ENCODE measurements at regions not wholly inside any gene's neighbourhood (a gene's known extent, or its start where the extent isn't known, plus 50 kb on each side); places are given as distances from the start of the nearest gene placed in this dataset.

DNA sequence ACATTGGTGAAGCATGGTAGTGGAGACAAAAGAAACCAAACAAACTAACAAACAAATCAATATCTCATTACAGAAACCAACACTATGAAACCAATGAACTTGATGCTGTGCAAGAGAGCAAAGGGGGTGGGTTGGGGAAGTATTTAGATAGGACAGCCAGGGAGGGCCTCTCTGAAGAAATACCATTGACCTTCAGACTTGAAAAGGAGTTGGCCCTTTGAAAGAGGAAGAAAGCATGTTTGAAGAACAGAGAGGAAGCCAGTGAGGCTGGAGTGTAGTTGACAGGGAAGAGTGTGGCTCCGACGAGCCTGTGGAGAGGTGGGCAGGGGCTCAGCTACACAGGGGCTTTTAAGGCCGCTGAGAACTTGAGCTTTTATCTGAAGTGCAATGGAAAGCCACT, 151.0 kb upstream of the GATA6 start (continued):
- no peak for TF ChIP-seq MYC (IDR thresholded peaks at IDR 0.05; ENCODE audit: borderline replicate concordance, low read length)

DNA sequence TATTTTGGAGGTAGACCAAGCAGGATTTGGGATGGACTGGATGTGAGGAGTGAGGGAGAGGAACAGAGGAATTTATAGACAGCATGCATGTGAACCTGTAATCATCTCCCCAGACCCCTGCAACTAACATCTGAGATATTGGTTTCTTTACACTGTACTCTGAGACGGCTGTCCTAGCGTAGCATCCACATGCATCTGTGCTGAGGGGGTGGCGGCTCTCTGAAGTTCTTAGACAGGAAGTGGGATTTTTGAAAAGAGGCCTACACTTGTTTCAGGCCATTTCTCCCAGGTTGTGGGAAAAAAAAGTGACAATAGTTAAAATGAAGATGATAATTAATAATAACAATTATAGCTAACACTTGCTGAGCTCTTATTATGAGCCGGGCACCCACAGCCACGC, 150.2 kb upstream of the GATA6 start:
- ChIA-PET CTCF (no interaction called here), POLR2A (no interaction called here)
- Histone ChIP-seq H3K4me2 (no peak overlapping the region), H3K27ac (no peak overlapping the region), H3K9me3 (no peaks in the 10 kb centered on the region), H3K4me1 (peaks cover 7% of the 10 kb centered on the region; the same call in 2 of the 3 replicates), H3K4me3 (no peak overlapping the region)
- DNase-seq (ENCODE audit: low read depth in 1 of 2, low spot score in 1 of 2) (no peak), ATAC-seq (no peak), FAIRE-seq (no peak)
- 89% methylated on average over 5 of the region's 5 CpGs for WGBS (ENCODE audit: missing lambda C conversion rate)
- TF ChIP-seq KDM1A (IDR thresholded peaks at IDR 0.05; ENCODE audit: low read depth): no peak
- no peak for TF ChIP-seq EP300 (IDR thresholded peaks at IDR 0.05)
- TF ChIP-seq HOXB5 (CRISPR knock-in tag; IDR thresholded peaks at IDR 0.05): no peak
- no peak for TF ChIP-seq CBX8 (IDR thresholded peaks at IDR 0.05)
- TF ChIP-seq RCOR1 (IDR thresholded peaks at IDR 0.05; ENCODE audit: low read depth, low read length): no peak
- TF ChIP-seq PHF8 (IDR thresholded peaks at IDR 0.05; ENCODE audit: borderline replicate concordance, low read depth): no peak
- TF ChIP-seq HES2 (IDR thresholded peaks at IDR 0.05): no peak

GRCh38 chr18:22020127-22020866, 149.1 kb upstream of the GATA6 start:
- CTCF ChIA-PET: interaction anchor here (1.1 kb wide), 1 partner anchor 23 kb away, joined by 3 read pairs; no protein-coding TSS in a partner anchor
- Histone ChIP-seq H3K4me1 (peaks cover 7% of the 10 kb centered on the region; the same call in 2 of the 3 replicates), H3K4me3 (no peak overlapping the region), H3K27ac (peak overlapping the region in 1 of 2 experiments; percentile 43; a peak in 1 of 6 replicates), H3K9me3 (no peaks in the 10 kb centered on the region), H3K4me2 (no peak overlapping the region)
- ATAC-seq: peak in 1 of 2 experiments; percentile 64; a peak in 2 of 6 replicates
- 61% methylated on average over 12 of the region's 12 CpGs for WGBS (ENCODE audit: missing lambda C conversion rate)
- no peak for FAIRE-seq
- DNase-seq (ENCODE audit: low read depth in 1 of 2, low spot score in 1 of 2): no peak
- POLR2A ChIA-PET: no interaction called here
- no peak for TF ChIP-seq HOXB5 (CRISPR knock-in tag; IDR thresholded peaks at IDR 0.05)
- no peak for TF ChIP-seq ZNF302 (CRISPR knock-in tag; IDR thresholded peaks at IDR 0.05)
- TF ChIP-seq CTCF (IDR thresholded peaks at IDR 0.05): no peak
- TF ChIP-seq POLR2A (IDR thresholded peaks at IDR 0.05; ENCODE audit: low read length): no peak

DNA sequence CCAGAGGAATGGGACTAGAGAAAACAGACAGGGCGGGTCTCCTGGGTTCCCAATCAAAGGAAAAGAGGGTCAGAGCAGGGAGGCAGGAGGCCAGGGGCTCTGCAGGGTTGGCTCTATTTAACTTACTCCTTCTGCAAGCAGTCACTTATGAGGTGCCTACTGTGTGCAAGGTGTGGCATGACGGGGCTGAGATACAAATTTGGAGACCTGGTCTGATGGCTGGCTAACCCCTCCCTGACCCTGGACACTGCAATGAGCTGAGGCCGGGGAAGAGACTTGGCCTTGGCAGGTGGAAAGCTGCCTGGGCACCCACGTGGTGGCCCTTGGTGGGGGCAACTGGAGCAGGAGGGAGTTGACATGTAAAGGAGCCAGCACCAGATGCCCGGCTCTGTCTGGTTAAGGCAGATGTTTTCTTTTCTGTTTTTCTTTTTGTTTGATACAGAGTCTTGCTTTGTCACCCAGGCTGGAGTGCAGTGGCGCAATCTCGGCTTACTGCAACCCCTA, 148.5 kb upstream of the GATA6 start:
- H3K4me1 ChIP-seq: peaks cover 7% of the 10 kb centered on the region; the same call in 2 of the 3 replicates
- ChIA-PET CTCF (interaction anchor here (1.1 kb wide), 1 partner anchor 24 kb away, joined by 3 read pairs; no protein-coding TSS in a partner anchor), POLR2A (no interaction called here)
- TF ChIP-seq ZNF302 (CRISPR knock-in tag; IDR thresholded peaks at IDR 0.05): no peak
- TF ChIP-seq HOXB5 (CRISPR knock-in tag; IDR thresholded peaks at IDR 0.05): no peak
- TF ChIP-seq KDM1A (IDR thresholded peaks at IDR 0.05; ENCODE audit: low read depth): no peak
- TF ChIP-seq, protein P1, sequence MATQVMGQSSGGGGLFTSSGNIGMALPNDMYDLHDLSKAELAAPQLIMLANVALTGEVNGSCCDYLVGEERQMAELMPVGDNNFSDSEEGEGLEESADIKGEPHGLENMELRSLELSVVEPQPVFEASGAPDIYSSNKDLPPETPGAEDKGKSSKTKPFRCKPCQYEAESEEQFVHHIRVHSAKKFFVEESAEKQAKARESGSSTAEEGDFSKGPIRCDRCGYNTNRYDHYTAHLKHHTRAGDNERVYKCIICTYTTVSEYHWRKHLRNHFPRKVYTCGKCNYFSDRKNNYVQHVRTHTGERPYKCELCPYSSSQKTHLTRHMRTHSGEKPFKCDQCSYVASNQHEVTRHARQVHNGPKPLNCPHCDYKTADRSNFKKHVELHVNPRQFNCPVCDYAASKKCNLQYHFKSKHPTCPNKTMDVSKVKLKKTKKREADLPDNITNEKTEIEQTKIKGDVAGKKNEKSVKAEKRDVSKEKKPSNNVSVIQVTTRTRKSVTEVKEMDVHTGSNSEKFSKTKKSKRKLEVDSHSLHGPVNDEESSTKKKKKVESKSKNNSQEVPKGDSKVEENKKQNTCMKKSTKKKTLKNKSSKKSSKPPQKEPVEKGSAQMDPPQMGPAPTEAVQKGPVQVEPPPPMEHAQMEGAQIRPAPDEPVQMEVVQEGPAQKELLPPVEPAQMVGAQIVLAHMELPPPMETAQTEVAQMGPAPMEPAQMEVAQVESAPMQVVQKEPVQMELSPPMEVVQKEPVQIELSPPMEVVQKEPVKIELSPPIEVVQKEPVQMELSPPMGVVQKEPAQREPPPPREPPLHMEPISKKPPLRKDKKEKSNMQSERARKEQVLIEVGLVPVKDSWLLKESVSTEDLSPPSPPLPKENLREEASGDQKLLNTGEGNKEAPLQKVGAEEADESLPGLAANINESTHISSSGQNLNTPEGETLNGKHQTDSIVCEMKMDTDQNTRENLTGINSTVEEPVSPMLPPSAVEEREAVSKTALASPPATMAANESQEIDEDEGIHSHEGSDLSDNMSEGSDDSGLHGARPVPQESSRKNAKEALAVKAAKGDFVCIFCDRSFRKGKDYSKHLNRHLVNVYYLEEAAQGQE (IDR thresholded peaks at IDR 0.05): no peak
- TF ChIP-seq POLR2AphosphoS2 (conservative IDR thresholded peaks at IDR 0.05; ENCODE audit: low read length): no peak
- no peak for TF ChIP-seq HES2 (IDR thresholded peaks at IDR 0.05)
- TF ChIP-seq MAFK (IDR thresholded peaks at IDR 0.05; ENCODE audit: partially characterized antibody): no peak
- TF ChIP-seq RCOR1 (IDR thresholded peaks at IDR 0.05; ENCODE audit: low read depth, low read length): no peak
- TF ChIP-seq SREBF2 (IDR thresholded peaks at IDR 0.05): no peak
- TF ChIP-seq, protein P2, sequence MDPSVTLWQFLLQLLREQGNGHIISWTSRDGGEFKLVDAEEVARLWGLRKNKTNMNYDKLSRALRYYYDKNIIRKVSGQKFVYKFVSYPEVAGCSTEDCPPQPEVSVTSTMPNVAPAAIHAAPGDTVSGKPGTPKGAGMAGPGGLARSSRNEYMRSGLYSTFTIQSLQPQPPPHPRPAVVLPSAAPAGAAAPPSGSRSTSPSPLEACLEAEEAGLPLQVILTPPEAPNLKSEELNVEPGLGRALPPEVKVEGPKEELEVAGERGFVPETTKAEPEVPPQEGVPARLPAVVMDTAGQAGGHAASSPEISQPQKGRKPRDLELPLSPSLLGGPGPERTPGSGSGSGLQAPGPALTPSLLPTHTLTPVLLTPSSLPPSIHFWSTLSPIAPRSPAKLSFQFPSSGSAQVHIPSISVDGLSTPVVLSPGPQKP (IDR thresholded peaks at IDR 0.05; ENCODE audit: low read depth, low read length): no peak
- TF ChIP-seq HDAC2 (IDR thresholded peaks at IDR 0.05): no peak
- TF ChIP-seq FOSL2 (IDR thresholded peaks at IDR 0.05): no peak
- no peak for TF ChIP-seq FOSL2 (CRISPR knock-in tag; IDR thresholded peaks at IDR 0.05)
- no peak for TF ChIP-seq HOXB13 (CRISPR knock-in tag; IDR thresholded peaks at IDR 0.05; ENCODE audit: low read depth)
- TF ChIP-seq RAD21 (conservative IDR thresholded peaks at IDR 0.05 in 1 of 2, IDR thresholded peaks at IDR 0.05 in 1 of 2): no peak
- TF ChIP-seq HOXA7 (CRISPR knock-in tag; IDR thresholded peaks at IDR 0.05): no peak
- H3K27ac ChIP-seq: peak overlapping the region in 1 of 2 experiments; percentile 43; a peak in 1 of 6 replicates
- ATAC-seq (no peak), FAIRE-seq (no peak), DNase-seq (ENCODE audit: low read depth in 1 of 2, low spot score in 1 of 2) (no peak)
- no peak overlapping the region for H3K4me3 ChIP-seq
- no peak overlapping the region for H3K4me2 ChIP-seq
- 76% methylated on average over 7 of the region's 7 CpGs for WGBS (ENCODE audit: missing lambda C conversion rate)
- H3K9me3 ChIP-seq: no peaks in the 10 kb centered on the region

Measured in A549 (cell line).